HG02938 (cell line): ENCODE measurements at regions not wholly inside any gene's neighbourhood (a gene's known extent, or its start where the extent isn't known, plus 50 kb on each side); places are given as distances from the start of the nearest gene placed in this dataset.

ENCODE experiments used
- ATAC-seq: cut with Tn5 transposase; IDR thresholded peaks from one replicate; pipeline ENCODE4 v1.9.1; 2021; ENCODE audit warnings: mild to moderate bottlenecking, moderate library complexity; ENCODE audit not compliant: unreplicated experiment

- no peak for ATAC-seq
Observed at GRCh38 chr15:61798631-61799030, 261.6 kb downstream of the VPS13C start.

- ATAC-seq = no peak
Observed at GRCh38 chr15:61796056-61796455, 264.2 kb downstream of the VPS13C start.

GRCh38 chr15:61794881-61795280, 265.4 kb downstream of the VPS13C start:
- no peak for ATAC-seq

- no peak for ATAC-seq
Observed at GRCh38 chr15:61794276-61794675, 266.0 kb downstream of the VPS13C start.

- ATAC-seq = no peak
Observed at GRCh38 chr15:61784734-61785133, 275.5 kb downstream of the VPS13C start.

- no peak for ATAC-seq
Observed at GRCh38 chr15:61780278-61780980, 279.8 kb downstream of the VPS13C start.

GRCh38 chr15:61777689-61778088, 282.6 kb downstream of the VPS13C start:
- ATAC-seq = no peak

GRCh38 chr15:61769557-61769956, 290.7 kb downstream of the VPS13C start:
- ATAC-seq = no peak

- no peak for ATAC-seq
Observed at GRCh38 chr15:61768131-61768530, 292.1 kb downstream of the VPS13C start.

- no peak for ATAC-seq
Observed at GRCh38 chr15:61764981-61765380, 295.3 kb downstream of the VPS13C start.

GRCh38 chr15:61764141-61764540, 296.1 kb downstream of the VPS13C start:
- ATAC-seq = no peak

GRCh38 chr15:61762676-61763075, 297.6 kb downstream of the VPS13C start:
- ATAC-seq = no peak

- no peak for ATAC-seq
Observed at GRCh38 chr15:61759639-61760038, 300.6 kb downstream of the VPS13C start.

- no peak for ATAC-seq
Observed at GRCh38 chr15:61756071-61756820, 304.0 kb downstream of the VPS13C start.

GRCh38 chr15:61755467-61755866, 304.8 kb downstream of the VPS13C start:
- no peak for ATAC-seq

- ATAC-seq = no peak
Observed at GRCh38 chr15:61753018-61753710, 307.1 kb downstream of the VPS13C start.

- ATAC-seq = no peak
Observed at GRCh38 chr15:61752001-61752400, 308.2 kb downstream of the VPS13C start.

GRCh38 chr15:61750271-61751084, 309.8 kb downstream of the VPS13C start:
- no peak for ATAC-seq

- ATAC-seq = no peak
Observed at GRCh38 chr15:61749169-61749568, 311.1 kb downstream of the VPS13C start.

- ATAC-seq = no peak
Observed at GRCh38 chr15:61748529-61748928, 311.7 kb downstream of the VPS13C start.

- ATAC-seq = no peak
Observed at GRCh38 chr15:61746589-61746988, 313.7 kb downstream of the VPS13C start.
